ENCODE measurements at regions not wholly inside any gene's neighbourhood (a gene's known extent, or its start where the extent isn't known, plus 50 kb on each side); places are given as distances from the start of the nearest gene placed in this dataset.

DNA sequence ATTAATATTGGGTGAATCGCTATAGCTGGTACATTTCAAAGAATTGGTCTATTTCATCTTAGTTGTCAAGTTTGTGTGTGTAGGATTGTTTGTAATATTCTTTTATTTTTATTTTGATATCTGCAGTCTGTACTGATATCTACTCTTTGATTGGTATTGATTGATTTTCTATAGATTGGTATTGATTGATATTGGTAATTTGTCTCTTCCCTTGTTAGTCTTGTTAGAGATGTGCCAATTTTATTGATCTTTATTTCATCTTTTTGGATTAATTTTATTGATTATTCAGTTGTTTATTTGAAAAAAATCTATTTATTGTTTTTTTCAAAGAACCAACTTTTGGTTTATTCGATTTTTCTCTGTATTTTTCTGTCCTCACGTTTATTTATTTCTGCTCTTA lies 61.4 kb downstream of the TM2D3 start:
- TF ChIP-seq, protein P1, sequence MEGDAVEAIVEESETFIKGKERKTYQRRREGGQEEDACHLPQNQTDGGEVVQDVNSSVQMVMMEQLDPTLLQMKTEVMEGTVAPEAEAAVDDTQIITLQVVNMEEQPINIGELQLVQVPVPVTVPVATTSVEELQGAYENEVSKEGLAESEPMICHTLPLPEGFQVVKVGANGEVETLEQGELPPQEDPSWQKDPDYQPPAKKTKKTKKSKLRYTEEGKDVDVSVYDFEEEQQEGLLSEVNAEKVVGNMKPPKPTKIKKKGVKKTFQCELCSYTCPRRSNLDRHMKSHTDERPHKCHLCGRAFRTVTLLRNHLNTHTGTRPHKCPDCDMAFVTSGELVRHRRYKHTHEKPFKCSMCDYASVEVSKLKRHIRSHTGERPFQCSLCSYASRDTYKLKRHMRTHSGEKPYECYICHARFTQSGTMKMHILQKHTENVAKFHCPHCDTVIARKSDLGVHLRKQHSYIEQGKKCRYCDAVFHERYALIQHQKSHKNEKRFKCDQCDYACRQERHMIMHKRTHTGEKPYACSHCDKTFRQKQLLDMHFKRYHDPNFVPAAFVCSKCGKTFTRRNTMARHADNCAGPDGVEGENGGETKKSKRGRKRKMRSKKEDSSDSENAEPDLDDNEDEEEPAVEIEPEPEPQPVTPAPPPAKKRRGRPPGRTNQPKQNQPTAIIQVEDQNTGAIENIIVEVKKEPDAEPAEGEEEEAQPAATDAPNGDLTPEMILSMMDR (IDR thresholded peaks at IDR 0.05; ENCODE audit: borderline replicate concordance, insufficient read depth, low read depth, low read length) = no peak
- H3K4me3 ChIP-seq (ENCODE audit: low read depth, low read length) = no peak overlapping the region

DNA sequence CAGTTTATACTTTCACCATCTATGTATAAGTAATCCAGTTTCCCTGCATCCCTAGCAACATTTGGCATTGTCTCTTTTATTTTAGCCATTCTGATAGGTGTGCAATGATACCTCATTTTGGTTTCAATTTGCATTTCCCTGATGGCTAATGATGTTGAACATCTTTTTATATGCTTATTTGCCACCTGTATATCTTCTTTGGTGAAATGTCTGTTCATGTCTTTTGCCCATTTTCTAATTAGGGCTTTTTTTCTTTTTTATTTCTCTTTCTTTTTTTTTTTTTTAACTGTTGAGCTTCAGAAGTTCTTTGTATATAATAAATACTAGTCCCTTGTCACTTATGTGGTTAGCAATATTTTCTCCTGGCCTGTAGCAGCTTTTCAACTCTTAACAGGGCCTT lies 68.9 kb downstream of the TM2D3 start:
- TF ChIP-seq, protein P1 (IDR thresholded peaks at IDR 0.05; ENCODE audit: borderline replicate concordance, insufficient read depth, low read depth, low read length) = no peak
- H3K4me3 ChIP-seq (ENCODE audit: low read depth, low read length) = no peak overlapping the region

DNA sequence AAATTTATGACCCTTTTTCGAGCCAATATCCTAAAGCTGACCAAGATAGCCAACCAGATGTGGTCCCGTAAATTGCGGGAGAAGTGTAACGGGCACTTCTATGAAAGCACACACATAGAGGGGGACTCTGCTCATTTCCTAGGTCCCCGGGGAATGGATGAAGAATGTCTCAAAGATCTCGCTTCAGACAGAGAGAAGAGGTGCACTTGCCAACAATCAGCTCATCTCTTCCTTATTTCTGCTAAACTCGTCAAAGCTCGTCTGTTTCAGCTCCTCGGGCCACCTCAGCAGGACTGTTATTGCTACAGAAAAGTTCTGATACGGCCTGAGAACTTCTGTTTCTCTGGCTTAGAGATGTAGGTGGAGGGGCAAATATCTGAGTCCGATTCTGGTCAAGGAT lies 71.8 kb downstream of the TM2D3 start:
- TF ChIP-seq, protein P1 (IDR thresholded peaks at IDR 0.05; ENCODE audit: borderline replicate concordance, insufficient read depth, low read depth, low read length) = no peak
- no peak overlapping the region for H3K4me3 ChIP-seq (ENCODE audit: low read depth, low read length)

DNA sequence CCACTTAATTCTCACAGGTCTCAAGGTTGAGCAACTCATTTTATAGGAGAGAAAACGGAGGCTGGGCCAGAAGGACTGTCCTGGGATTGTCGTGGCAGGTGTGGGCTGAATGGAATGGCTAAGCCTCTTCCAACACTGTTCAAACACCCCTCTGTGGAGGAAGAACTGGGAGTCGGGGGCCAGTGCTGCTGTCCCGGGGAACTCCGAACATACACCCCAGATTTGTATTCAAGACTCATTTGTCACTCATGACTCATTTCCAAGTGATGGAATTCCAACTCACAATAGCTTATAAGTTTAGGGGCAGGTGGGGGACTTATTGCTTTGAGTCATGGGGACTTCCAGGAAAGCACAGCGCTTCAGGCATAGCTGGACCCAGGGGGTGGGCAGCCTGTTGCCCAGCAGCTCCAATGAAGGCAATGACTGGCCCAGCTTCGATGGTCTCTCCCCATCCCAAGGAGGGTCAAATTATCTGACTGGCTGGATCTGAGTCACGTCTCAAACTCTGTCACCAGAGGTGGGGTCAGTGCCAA lies 72.5 kb downstream of the TM2D3 start:
- no peak overlapping the region for H3K4me3 ChIP-seq (ENCODE audit: low read depth, low read length)
- TF ChIP-seq, protein P1 (IDR thresholded peaks at IDR 0.05; ENCODE audit: borderline replicate concordance, insufficient read depth, low read depth, low read length) = no peak

DNA sequence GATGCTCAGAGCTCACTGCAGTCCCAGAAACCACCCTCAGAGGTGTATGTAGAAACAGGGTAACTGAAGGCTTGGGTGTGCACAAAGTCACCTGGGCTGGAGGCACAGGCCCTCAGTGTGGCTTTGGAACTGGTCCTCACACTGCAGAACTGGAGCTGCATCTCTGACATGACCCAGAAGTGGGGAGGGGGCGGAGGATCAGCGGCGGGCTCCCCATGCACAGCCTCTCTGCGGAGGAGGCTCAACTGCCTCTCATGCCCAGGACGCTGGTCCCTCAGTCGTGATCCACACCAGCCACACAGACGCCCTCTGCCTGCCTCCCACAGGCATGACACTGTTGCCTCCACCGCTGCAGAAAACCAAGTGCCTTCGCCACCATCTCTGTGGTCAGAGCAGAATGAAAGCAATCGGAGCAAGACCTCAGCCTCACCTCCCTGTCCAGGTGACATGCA lies 73.7 kb downstream of the TM2D3 start:
- TF ChIP-seq, protein P1 (IDR thresholded peaks at IDR 0.05; ENCODE audit: borderline replicate concordance, insufficient read depth, low read depth, low read length) = peak; percentile 30; the same call in 1 of the 2 replicates
- H3K4me3 ChIP-seq (ENCODE audit: low read depth, low read length) = no peak overlapping the region

DNA sequence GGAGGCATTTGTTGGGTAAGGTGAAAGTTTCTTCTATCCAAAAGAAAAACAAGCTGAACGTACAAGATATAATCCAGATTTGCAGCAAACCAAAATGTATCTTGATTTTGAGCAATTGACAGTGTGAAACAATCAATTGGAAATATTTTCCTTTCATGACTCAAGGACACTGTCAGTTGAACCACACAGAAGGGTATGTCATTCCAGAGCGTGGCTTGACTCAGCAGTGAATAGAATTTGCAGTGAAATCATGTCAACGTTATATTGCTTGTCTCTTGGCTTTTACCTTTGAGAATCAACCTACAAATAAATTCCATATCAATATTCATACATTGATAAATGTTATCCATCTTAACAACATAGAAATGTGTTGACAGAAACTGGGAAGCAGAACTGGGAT lies 78.2 kb downstream of the TM2D3 start:
- no peak overlapping the region for H3K4me3 ChIP-seq (ENCODE audit: low read depth, low read length)
- TF ChIP-seq, protein P1 (IDR thresholded peaks at IDR 0.05; ENCODE audit: borderline replicate concordance, insufficient read depth, low read depth, low read length) = no peak

DNA sequence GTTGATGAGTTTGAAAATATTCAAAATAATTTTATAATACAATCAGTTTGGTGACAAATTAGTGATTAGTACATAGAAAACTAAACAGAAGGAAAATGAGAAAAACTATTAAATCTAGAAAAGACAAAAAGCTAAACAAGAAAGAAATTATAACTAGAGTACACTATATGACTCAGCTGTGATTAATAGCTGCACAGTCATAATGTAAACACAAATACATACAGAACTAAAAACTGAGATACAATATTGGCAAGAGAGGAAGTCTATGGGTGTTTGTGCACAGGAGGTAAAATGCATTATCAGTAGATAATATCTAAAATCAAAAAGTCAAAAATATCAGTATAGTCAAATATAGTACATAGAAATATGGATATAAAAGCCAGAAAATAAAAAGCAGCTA lies 80.7 kb upstream of the PCSK6 start:
- no peak overlapping the region for H3K4me3 ChIP-seq (ENCODE audit: low read depth, low read length)
- TF ChIP-seq, protein P1 (IDR thresholded peaks at IDR 0.05; ENCODE audit: borderline replicate concordance, insufficient read depth, low read depth, low read length) = no peak

Measured in GM12875 (cell line).